GM13977 (cell line): ENCODE measurements at regions not wholly inside any gene's neighbourhood (a gene's known extent, or its start where the extent isn't known, plus 50 kb on each side); places are given as distances from the start of the nearest gene placed in this dataset.

Experiments used
- DNase-seq: peaks from one replicate; pipeline ENCODE4 v3.0.0; 2012; ENCODE audit warnings: low spot score
- CTCF ChIP-seq: IDR thresholded peaks from 2 replicates; pipeline ENCODE4 v1.5.1; 2012; ENCODE audit warnings: mild to moderate bottlenecking, control low read depth; ENCODE audit not compliant: insufficient read depth; ENCODE audit errors: extremely low read depth, missing control alignments
- in situ Hi-C: fragments of 300-500 bp; cut with MboI; formaldehyde crosslinking; loops from one replicate; pipeline ENCODE4 v1.12.0; 2022; ENCODE audit warnings: low sequenced_read_pairs, low pct_unique_long_range_greater_than_20kb, mixed read lengths, inconsistent platforms; ENCODE audit not compliant: unreplicated experiment

GRCh38 chrX:39665830-39666518 is 431.8 kb downstream of the BCOR start:
- no peak for DNase-seq
- in situ Hi-C loops: no loop called here
- TF ChIP-seq CTCF: no peak

GRCh38 chrX:39667191-39667590 is 430.6 kb downstream of the BCOR start:
- no peak for DNase-seq
- no peak for TF ChIP-seq CTCF
- in situ Hi-C loops: no loop called here

- in situ Hi-C loops: no loop called here
- TF ChIP-seq CTCF: no peak
- DNase-seq: no peak
Measured at GRCh38 chrX:39667736-39668482, 429.8 kb downstream of the BCOR start.

- in situ Hi-C loops: no loop called here
- no peak for TF ChIP-seq CTCF
- DNase-seq: no peak
Measured at GRCh38 chrX:39669668-39670067, 428.1 kb downstream of the BCOR start.

- in situ Hi-C loops: no loop called here
- no peak for TF ChIP-seq CTCF
- no peak for DNase-seq
Measured at GRCh38 chrX:39670281-39670680, 427.5 kb downstream of the BCOR start.

GRCh38 chrX:39672405-39672804 is 425.4 kb downstream of the BCOR start:
- DNase-seq: no peak
- in situ Hi-C loops: no loop called here
- no peak for TF ChIP-seq CTCF
